ENCODE measurements at regions not wholly inside any gene's neighbourhood (a gene's known extent, or its start where the extent isn't known, plus 50 kb on each side); places are given as distances from the start of the nearest gene placed in this dataset.

- ChIA-PET CTCF (no interaction called here), POLR2A (no interaction called here)
- intact Hi-C loops (cut with DNase I, micrococcal nuclease), result no loop called here
- Histone ChIP-seq H3K27ac (ENCODE audit: low read depth in 1 of 2, low read length in 2 of 2) (no peak overlapping the region), H3K9me3 (ENCODE audit: control insufficient read depth in 1 of 2, insufficient read depth in 1 of 2, low read length in 2 of 2) (peaks cover 7 to 29% of the 10 kb centered on the region in 2 experiments), H3K4me3 (ENCODE audit: low read length) (no peak overlapping the region), H3K36me3 (ENCODE audit: insufficient read depth, low read length) (no peaks in the 10 kb centered on the region), H3K4me1 (ENCODE audit: insufficient read depth, low read length) (no peaks in the 10 kb centered on the region), H3K27me3 (ENCODE audit: control insufficient read depth in 1 of 2, insufficient read depth in 2 of 2, low read length in 2 of 2) (no peaks in the 10 kb centered on the region)
- H3K27me3 Mint-ChIP-seq, result no peaks in the 10 kb centered on the region
- ATAC-seq (ENCODE audit: poor library complexity), result no peak
- no peak for DNase-seq
- H3K4me3 Mint-ChIP-seq, result no peak overlapping the region
- H3K9me3 Mint-ChIP-seq, result peaks cover 15% of the 10 kb centered on the region
- no peaks in the 10 kb centered on the region for H3K4me1 Mint-ChIP-seq (ENCODE audit: low read depth)
- H3K27ac Mint-ChIP-seq, result no peak overlapping the region
- peaks cover 94% of the 10 kb centered on the region for H3K36me3 Mint-ChIP-seq (ENCODE audit: low read depth)
- TF ChIP-seq CTCF (IDR thresholded peaks at IDR 0.05), result no peak
Measured at GRCh38 chr4:123043793-123044425, 121.5 kb upstream of the NUDT6 start.

GRCh38 chr4:123046096-123046495 lies 123.7 kb upstream of the NUDT6 start:
- no peaks in the 10 kb centered on the region for H3K36me3 ChIP-seq (ENCODE audit: insufficient read depth, low read length)
- no peak for TF ChIP-seq CTCF (IDR thresholded peaks at IDR 0.05)
- no peak overlapping the region for H3K4me3 ChIP-seq (ENCODE audit: low read length)
- intact Hi-C loops (cut with DNase I, micrococcal nuclease), result no loop called here
- peaks cover 10 to 41% of the 10 kb centered on the region in 2 experiments for H3K9me3 ChIP-seq (ENCODE audit: control insufficient read depth in 1 of 2, insufficient read depth in 1 of 2, low read length in 2 of 2)
- Mint-ChIP-seq H3K36me3 (ENCODE audit: low read depth) (peaks cover 98% of the 10 kb centered on the region), H3K27ac (no peak overlapping the region), H3K4me1 (ENCODE audit: low read depth) (no peaks in the 10 kb centered on the region), H3K4me3 (no peak overlapping the region), H3K27me3 (no peaks in the 10 kb centered on the region), H3K9me3 (peaks cover 22% of the 10 kb centered on the region)
- H3K4me1 ChIP-seq (ENCODE audit: insufficient read depth, low read length), result no peaks in the 10 kb centered on the region
- ATAC-seq (ENCODE audit: poor library complexity), result no peak
- ChIA-PET CTCF (no interaction called here), POLR2A (no interaction called here)
- no peak for DNase-seq
- no peaks in the 10 kb centered on the region for H3K27me3 ChIP-seq (ENCODE audit: control insufficient read depth in 1 of 2, insufficient read depth in 2 of 2, low read length in 2 of 2)
- no peak overlapping the region for H3K27ac ChIP-seq (ENCODE audit: low read depth in 1 of 2, low read length in 2 of 2)

GRCh38 chr4:123050018-123050417 lies 127.6 kb upstream of the NUDT6 start:
- CTCF ChIA-PET, result no interaction called here
- H3K36me3 Mint-ChIP-seq (ENCODE audit: low read depth), result peaks cover 99% of the 10 kb centered on the region
- H3K4me1 Mint-ChIP-seq (ENCODE audit: low read depth), result no peaks in the 10 kb centered on the region
- no peaks in the 10 kb centered on the region for H3K27me3 Mint-ChIP-seq
- H3K27ac Mint-ChIP-seq, result no peak overlapping the region
- H3K36me3 ChIP-seq (ENCODE audit: insufficient read depth, low read length), result no peaks in the 10 kb centered on the region
- no peak overlapping the region for H3K27ac ChIP-seq (ENCODE audit: low read depth in 1 of 2, low read length in 2 of 2)
- no peak for DNase-seq
- ATAC-seq (ENCODE audit: poor library complexity), result no peak
- POLR2A ChIA-PET, result no interaction called here
- intact Hi-C loops (cut with DNase I, micrococcal nuclease), result no loop called here
- H3K4me1 ChIP-seq (ENCODE audit: insufficient read depth, low read length), result no peaks in the 10 kb centered on the region
- H3K4me3 Mint-ChIP-seq, result no peak overlapping the region
- peaks cover 13 to 36% of the 10 kb centered on the region in 2 experiments for H3K9me3 ChIP-seq (ENCODE audit: control insufficient read depth in 1 of 2, insufficient read depth in 1 of 2, low read length in 2 of 2)
- no peak for TF ChIP-seq CTCF (IDR thresholded peaks at IDR 0.05)
- H3K4me3 ChIP-seq (ENCODE audit: low read length), result no peak overlapping the region
- H3K27me3 ChIP-seq (ENCODE audit: control insufficient read depth in 1 of 2, insufficient read depth in 2 of 2, low read length in 2 of 2), result no peaks in the 10 kb centered on the region
- H3K9me3 Mint-ChIP-seq, result peaks cover 20% of the 10 kb centered on the region
